SKM-1 treated with dmso at 0.1 percent for 144 hours (cell line): ENCODE measurements at regions not wholly inside any gene's neighbourhood (a gene's known extent, or its start where the extent isn't known, plus 50 kb on each side); places are given as distances from the start of the nearest gene placed in this dataset.
"Not testable (repeated sequence)": the region's sequence is repeated elsewhere in the genome, so short reads cannot be mapped to it uniquely, and the experiment has no call there.

ENCODE experiments used
- DNase-seq: peaks from one replicate; lab custom pipeline; 2025; ENCODE audit not compliant: unreplicated experiment; lab: John Stamatoyannopoulos, UW

DNA sequence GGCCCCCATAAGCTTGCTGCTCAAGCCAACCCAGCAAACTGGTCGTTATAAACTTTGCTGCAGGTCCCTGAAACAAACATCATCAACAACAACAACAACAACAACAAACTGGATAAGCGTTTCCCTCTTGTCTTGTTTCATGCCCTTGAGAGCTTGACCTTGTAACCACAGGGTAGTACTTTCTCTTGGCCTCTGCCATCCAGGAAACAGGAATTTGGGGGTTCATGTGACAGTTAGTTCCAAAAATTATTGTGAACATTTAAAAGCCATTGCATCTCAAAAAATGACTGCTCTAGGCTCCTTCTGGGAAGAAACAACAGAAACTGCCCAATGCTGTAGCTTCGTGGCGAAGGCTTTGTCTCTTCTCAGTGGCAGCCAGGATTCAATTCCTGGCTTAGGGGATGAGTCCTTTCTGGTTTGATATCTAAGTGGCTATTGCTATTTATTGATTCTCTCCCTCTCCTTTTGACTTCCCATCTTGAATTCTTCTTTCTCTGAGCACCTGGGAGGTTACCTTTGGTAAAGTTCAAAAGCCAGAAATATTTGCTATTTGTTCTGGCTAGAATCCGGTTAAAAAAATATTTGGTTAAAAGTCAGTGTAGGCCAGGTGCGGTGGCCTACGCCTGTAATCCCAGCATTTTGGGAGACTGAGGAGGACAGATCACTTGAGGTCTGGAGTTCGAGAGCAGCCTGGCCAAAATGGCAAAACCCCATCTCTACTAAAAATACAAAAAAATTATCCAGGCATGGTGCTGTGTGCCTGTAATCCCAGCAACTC, 52.0 kb upstream of the CPM start:
- no peak for DNase-seq

GRCh38 chr12:68997526-68997925, 64.6 kb upstream of the CPM start:
- DNase-seq = not testable (repeated sequence)

DNA sequence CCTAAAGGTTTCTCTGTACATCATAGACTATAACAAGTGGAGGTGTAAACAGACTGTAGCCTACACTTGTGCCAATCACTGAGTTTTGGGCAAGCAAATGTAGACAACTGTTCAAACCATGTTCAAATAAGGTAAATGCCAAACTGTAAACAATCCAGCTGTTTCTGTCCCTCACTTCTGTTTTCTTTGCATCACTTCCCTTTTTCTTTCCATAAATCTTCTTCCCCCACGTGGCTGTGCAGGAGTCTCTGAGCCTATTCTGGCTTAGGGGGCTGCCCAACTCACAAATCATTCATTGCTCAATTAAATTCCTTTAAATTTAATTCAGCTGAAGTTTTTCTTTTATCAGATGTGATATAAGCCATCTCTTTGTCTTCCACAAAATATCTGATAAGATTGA, 65.1 kb upstream of the CPM start:
- DNase-seq = peak; percentile 5

- DNase-seq = no peak
Measured at GRCh38 chr12:69000074-69000473, 67.1 kb upstream of the CPM start.

DNA sequence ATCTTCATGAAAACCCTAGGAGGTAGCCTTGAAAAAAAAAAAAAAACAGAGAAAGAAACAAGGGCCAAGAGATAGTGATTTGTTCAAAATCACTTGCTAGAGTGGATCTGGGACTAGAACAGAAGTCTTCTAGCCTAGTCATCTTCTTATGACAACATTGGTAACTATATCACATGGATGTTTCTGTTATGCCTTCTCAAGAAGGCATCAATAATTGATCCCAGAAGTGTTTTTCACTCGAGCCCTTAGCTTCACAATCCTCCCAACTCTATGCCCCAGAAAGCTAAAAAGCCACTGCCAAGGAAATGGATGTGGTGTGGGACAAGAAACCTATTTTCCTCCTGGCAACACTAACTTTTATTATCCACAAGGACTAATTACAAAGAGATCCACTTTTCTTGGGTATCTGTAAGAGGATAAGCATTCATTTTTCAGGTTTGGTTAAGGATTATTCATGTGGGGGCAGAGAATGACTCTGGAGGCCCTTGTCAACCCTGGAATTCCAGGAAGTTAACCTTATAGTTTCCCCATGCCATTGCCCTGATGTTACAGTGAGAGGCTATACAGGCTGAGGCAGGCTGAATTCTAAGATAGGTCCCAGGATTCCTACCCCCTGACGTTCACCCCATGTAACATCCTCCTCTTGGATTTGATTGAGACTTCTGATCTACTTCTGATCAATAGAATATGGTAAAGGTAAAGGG, 67.7 kb upstream of the CPM start:
- no peak for DNase-seq

GRCh38 chr12:69001251-69001650, 68.3 kb upstream of the CPM start:
- DNase-seq = no peak

DNA sequence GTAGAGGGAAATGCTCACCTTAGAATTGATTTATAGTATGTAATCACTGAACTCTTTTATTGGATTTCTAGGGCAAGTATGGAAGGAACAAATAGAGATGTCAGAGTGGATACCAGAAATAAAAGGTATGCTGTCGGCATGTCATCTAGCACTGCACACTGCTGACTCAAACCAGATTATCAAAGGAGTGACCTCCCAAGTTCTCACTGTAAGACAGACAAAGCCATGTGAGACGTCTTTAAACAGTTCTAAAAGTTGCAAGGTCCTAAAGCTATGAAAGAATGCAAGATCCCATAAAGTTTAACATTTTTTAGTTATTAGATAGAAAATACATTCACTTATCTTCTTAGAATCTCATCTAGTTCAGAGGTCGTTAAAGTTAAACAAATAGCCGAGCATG, 70.0 kb upstream of the CPM start:
- no peak for DNase-seq

DNA sequence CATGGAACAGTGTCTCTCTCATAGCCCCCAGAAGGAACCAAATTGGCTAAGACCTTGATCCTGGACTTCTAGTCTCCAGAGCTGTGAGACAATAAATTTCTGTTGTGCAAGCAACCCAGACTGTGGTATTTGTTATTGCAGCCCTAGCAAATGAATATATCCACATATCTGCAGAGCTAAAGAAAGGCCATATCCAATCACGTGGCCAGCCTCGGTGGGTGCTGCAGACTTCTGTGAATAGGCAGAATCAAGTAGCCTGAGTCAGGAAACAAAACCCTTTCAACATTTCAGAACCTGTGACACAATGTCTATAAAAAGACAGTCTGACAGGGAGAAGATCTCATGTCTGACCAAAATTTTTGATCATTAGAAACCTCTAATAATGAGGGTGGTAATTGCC, 71.0 kb upstream of the CPM start:
- no peak for DNase-seq

GRCh38 chr12:69007101-69007854, 74.3 kb upstream of the CPM start:
- peak; percentile 4 for DNase-seq

DNA sequence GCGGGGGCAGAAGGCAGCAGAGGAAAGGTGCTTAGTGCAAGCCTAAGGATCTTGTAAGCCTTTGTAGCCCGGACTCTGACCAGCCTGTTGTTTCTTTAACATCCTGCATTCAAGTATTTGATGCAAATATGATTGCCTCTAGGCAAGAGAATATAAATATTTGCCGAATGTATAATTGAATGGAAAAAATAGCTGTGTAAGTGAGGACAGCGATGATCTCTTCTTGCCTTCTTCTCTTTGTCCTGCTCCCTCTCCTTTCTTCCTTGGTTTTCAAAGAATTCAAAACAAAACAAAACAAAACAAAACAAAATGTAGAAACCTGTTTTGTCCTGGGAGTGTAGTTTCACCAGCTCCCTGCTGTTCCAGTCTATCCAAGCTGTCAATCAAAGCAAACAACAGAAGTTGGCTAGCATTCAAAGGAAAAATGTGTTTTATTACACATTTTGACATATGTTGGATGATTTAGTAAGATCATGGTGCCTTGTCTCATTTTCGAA, 74.9 kb upstream of the CPM start:
- DNase-seq = no peak

- DNase-seq = no peak
Measured at GRCh38 chr12:69008520-69008919, 75.5 kb upstream of the CPM start.

DNA sequence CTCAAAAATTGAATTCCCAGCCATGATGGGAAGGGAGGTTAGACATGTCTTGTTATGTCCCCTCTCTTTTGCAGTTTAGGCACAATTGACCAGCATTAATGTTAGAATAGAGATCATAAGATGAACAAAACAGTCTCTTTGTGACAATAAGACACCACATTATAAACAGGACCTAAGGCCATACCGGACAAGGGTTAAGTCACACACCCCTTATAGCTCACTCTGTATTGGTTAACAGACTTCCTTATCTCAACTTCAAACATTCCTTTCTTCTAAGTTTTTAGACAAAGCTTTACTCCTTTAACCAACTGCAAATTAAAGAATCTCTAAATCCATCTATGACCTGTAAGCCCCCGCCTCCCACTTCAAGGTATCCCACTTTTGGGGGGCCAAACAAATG, 81.1 kb upstream of the CPM start:
- DNase-seq = no peak

DNA sequence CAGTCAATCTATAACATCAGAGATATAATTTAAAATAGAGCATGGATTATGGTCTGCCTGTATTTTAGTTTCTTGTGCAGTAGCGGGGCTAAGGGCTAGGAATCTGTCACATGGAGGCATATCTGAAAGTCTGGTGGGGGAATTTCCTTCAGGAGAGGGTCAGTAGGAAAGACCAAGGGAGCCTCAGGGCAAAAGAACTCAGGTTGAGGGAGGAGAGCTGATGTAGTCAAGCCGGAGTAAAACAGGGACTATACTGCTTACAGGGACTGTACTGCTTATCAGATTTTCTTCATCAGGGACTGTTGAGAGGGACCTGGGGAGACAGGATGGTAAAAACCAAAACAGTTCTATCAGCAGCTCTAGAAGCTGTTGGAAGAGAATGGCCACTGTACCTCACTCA, 82.0 kb upstream of the CPM start:
- no peak for DNase-seq

GRCh38 chr12:69015831-69016230, 82.9 kb upstream of the CPM start:
- no peak for DNase-seq

GRCh38 chr12:69019082-69019481, 86.1 kb upstream of the CPM start:
- DNase-seq = no peak

DNA sequence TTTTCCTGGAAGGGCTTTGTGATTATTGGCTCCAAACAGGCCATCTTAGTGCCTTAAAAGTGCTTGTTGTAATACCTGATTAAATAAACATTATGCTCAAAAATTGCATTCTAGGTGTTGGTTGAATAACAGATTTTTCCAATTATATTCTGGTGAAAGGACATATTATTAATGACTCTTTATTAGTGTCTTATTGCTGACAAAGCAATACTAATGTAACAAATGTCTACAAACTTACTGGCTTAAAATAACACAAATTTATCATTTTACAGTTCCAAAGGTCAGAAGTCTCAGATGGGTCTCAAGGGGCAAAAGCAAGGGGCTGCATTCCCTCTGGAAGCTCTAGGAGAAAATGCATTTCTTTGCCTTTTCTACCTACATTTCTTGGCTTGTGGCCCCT, 86.9 kb upstream of the CPM start:
- DNase-seq = no peak

DNA sequence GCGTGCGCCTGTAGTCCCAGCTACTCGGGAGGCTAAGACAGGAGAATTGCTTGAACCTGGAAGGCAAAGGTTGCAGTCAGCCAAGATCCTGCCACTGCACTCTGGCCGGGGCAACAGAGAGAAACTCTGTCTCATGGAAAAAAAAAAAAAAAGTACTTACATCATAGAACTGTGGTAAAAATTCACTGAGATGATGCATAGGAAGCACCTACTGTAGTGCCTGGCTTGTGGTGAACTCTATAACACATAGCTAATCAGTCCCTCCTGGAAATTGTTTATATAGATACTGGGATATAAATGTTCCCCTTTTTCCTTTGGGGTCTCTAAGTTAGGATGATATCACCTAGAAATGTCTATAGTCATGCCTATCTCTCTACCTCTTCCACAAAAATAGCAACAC, 89.7 kb upstream of the CPM start:
- no peak for DNase-seq

- no peak for DNase-seq
Measured at GRCh38 chr12:69023840-69024239, 90.9 kb upstream of the CPM start.

GRCh38 chr12:69024413-69024812, 91.4 kb upstream of the CPM start:
- no peak for DNase-seq

DNA sequence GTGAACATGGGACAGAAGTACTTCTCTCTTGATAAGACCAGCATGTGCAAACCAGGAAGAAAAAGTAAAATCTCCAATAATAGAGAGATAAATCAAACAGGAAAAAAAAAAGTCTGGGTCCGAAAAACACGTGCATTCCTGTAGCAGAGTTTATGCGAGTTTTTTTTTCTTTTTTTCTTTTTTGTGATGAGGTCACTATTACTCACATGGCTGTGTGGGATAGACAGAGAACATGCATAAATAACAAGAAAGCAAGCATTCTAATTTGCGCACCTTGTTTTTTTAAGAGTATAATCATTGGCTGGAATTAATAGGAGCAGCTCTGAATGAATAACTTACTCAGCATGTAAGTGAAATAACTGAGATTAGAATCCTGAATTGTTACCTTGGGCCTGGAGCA, 91.9 kb upstream of the CPM start:
- DNase-seq = no peak

DNA sequence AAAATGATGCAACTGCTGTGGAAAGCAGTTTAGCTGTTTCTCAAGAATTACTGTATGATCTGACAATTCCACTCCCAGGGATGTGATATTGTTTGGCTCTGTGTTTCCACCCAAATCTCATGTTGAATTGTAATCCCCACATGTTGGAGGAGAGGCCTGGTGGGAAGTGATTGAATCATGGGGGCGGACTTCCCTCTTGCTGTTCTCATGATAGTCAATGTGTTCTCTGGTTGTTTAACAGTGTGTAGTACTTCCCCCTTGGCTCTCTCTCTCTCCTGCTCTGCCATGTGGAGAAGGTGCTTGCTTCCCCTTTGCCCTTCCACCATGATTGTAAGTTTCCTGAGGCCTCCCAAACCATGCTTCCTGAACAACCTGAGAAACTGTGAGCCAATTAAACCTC, 93.4 kb upstream of the CPM start:
- DNase-seq = no peak

DNA sequence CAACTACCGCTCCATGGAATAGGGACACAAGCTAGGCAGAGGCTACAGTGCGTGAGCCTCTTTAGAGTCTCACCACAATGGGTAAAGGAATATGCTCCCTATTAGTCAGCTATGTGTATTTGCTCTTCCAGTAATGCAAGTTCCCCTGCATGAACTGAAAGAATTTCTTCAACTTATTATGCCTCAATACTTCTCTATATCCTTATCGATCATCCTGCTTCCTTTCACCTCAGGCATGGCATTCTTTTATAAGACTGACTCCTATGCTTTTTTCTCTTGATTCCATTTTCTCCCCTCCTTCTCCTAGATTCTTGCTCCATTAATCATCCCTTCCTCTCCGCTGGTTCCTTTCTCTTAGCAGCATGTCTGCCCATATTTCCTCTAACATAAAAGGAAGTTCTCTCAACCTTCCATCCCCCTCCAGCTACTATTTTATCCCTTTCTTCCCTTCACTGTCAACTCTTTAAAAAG, 94.5 kb upstream of the CPM start:
- no peak for DNase-seq
